C4-2B (cell line): ENCODE measurements at regions not wholly inside any gene's neighbourhood (a gene's known extent, or its start where the extent isn't known, plus 50 kb on each side); places are given as distances from the start of the nearest gene placed in this dataset.

Experiments
- ZFX ChIP-seq: fragments of 450-650 bp; IDR thresholded peaks from 2 replicates; pipeline ENCODE4 v1.6.1; 2017
- TF ChIP-seq, protein P1 (sequence below): fragments of 450-650 bp; conservative IDR thresholded peaks from 2 replicates; pipeline ENCODE4 v1.5.1; 2017; ENCODE audit warnings: mild to moderate bottlenecking

- TF ChIP-seq, protein P1, sequence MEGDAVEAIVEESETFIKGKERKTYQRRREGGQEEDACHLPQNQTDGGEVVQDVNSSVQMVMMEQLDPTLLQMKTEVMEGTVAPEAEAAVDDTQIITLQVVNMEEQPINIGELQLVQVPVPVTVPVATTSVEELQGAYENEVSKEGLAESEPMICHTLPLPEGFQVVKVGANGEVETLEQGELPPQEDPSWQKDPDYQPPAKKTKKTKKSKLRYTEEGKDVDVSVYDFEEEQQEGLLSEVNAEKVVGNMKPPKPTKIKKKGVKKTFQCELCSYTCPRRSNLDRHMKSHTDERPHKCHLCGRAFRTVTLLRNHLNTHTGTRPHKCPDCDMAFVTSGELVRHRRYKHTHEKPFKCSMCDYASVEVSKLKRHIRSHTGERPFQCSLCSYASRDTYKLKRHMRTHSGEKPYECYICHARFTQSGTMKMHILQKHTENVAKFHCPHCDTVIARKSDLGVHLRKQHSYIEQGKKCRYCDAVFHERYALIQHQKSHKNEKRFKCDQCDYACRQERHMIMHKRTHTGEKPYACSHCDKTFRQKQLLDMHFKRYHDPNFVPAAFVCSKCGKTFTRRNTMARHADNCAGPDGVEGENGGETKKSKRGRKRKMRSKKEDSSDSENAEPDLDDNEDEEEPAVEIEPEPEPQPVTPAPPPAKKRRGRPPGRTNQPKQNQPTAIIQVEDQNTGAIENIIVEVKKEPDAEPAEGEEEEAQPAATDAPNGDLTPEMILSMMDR: no peak
- TF ChIP-seq ZFX: no peak
These were observed 96.5 kb upstream of the PLPP4 start for GRCh38 chr10:120360571-120360970.
